ENCODE measurements at regions not wholly inside any gene's neighbourhood (a gene's known extent, or its start where the extent isn't known, plus 50 kb on each side); places are given as distances from the start of the nearest gene placed in this dataset.

DNA sequence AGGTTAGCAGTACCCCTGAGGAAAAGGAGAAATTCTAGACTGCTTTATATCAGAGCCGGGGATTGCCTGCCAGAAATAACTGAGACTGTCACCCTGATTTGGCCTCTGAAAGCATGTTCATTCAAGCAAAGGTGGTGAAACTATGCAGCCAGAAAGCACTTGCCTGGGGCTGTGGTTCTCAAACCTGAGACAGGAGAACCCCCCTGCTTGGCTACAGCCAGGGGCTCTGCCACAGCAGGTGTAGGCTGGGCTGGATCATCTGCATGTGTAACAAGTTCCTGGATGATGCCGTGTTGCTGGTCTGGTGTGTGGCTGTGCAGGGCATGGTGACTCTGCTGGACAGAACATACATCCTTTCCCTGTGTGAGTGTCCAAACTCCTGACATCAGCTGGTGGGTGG lies 157.8 kb downstream of the NXNL2 start:
- no peak for DNase-seq (ENCODE audit: low read depth)

DNA sequence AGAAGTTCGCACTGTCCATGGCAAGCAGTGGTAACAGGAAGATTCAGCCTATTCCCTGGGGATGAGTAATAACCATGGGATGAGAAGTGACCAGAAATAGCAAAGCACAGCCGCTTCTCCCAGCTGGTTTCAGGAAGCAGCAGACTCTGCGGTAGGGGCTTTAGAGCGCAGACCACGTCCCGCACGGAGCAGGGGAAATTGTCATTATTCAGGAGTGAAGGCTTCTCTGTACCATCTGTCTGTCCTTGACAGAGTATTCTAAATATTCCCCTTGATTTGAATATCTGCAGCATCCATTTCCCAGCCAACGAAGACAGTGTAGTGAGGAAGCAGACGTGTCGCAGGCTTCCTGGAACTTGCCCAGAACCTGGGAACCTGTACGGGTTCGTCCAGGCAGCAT lies 159.6 kb downstream of the NXNL2 start:
- DNase-seq (ENCODE audit: low read depth) = no peak

GRCh38 chr9:88696501-88696900 lies 161.5 kb downstream of the NXNL2 start:
- no peak for DNase-seq (ENCODE audit: low read depth)

- DNase-seq (ENCODE audit: low read depth) = no peak
Measured at GRCh38 chr9:88697764-88698432, 162.9 kb downstream of the NXNL2 start.

DNA sequence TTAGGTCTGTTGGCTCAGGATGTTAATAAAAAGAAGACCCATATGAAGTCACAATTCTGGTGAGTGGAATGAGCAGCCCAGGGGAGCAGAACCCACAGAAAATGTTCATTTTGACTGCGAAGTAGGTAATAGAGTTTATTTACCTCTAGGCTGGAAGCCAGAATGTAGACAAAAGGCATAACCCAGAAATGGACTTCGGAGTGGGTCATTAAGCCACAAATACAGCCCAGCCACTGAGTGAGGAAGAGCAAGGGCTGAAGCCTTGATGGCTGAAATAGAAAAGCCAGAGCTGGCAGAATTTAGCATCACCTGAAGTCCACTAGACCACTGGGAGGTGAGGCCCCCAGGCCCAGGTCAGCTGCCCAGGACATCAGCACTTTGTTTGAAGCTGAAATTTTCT lies 168.0 kb downstream of the NXNL2 start:
- no peak for DNase-seq (ENCODE audit: low read depth)

GRCh38 chr9:88706193-88707113 lies 171.5 kb downstream of the NXNL2 start:
- no peak for DNase-seq (ENCODE audit: low read depth)

GRCh38 chr9:88710449-88710848 lies 175.5 kb downstream of the NXNL2 start:
- DNase-seq (ENCODE audit: low read depth) = no peak

DNA sequence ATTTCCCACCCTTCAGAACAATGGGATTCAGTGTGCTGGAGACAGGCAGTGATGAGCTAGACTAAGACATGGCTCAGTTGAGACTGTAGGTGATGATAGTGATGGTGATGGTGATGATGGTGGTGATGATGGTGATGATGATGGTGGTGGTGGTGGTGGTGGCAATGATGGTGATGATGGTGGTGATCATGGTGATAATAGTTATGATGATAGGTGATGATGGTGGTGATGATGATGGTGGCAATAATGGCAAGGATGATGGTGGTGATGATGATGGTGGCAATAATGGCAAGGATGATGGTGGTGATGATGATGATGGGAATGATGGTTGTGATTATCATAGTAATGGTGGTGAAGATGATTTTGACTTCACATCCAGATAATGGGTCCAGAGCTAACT lies 176.7 kb downstream of the NXNL2 start:
- no peak for DNase-seq (ENCODE audit: low read depth)

GRCh38 chr9:88712484-88712883 lies 177.5 kb downstream of the NXNL2 start:
- DNase-seq (ENCODE audit: low read depth) = no peak

DNA sequence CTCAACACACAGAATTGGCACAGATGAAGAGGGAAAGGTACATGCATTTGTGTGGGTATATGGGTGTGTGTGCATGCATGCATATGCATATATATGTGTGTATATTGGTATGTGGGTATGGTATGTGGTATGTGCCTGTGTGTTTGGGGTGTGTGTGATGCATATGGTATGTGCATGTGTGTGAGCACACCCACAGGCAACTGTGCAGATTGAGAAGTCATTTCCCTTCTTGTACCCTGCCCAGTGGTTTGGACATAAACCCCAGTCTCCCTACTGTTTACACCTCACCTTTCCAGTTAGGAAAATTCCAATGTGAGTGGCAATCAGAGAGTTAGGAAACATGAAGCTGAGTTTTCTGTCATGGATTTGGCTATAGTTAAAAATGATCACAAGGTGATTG lies 178.0 kb downstream of the NXNL2 start:
- DNase-seq (ENCODE audit: low read depth) = no peak

DNA sequence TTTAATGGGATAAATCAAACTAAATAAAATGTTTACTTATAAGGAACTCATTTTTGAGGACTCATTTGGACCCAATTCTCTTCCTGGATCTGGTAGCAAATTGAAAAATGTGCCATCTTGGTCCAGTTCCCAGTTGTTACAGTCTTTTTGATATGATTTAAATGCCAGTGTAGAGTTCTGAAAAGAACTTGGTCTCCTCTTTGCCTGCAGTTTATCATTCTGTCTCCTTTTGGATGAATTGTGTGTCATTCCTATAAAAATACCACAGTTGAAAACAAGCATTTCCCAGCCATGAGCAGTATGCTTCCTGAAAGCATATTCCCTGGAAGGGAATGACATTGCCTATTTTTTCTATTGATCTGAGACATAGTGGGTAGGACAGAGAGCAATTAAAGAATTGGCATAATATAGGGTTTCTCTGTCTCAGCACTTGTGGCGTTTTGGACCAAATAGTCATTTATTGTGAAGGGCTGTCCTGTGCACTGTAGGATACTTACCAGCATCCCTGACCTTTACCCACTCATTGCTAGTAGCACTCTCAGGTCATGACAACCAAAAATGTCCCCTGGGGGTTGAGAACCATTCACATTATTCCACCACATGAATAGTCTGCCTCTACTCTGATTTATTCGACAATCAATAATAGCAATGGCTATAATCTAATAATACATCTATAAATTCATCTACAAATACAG lies 181.8 kb downstream of the NXNL2 start:
- no peak for DNase-seq (ENCODE audit: low read depth)

- no peak for DNase-seq (ENCODE audit: low read depth)
Measured at GRCh38 chr9:88721025-88721424, 186.0 kb downstream of the NXNL2 start.

DNA sequence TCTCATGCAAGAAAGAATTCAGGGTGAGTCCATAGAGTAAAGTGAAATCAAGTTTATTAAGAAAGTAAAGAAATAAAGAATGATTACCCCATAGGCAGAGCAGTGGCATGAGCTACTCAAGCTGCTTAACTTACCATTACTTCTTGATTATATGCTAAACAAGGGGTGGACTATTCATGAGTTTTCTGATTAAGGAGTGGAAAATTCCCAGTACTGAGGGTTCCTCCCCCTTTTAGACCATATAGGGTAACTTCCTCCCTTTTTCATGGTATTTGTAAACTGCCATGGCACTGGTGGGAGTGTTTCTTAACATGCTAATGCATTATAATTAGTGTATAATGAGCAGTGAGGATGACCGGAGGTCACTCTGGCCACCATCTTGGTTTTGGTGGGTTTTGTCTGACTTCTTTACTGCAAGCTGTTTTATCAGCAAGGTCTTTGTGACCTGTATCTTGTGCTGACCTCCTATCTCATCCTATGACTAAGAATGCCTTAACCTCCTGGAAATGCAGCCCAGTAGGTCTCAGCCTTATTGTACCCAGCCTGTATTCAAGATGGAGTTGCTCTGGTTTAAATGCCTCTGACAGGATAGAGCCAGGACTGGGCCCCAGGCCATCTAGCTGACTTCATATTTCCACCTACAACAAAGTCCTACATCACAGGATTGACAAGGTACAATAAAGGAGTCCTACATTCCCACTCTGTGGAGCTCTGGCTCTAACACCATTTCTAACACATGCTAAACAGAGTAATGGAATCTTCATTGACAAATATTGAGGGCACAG lies 186.7 kb downstream of the NXNL2 start:
- DNase-seq (ENCODE audit: low read depth) = no peak

DNA sequence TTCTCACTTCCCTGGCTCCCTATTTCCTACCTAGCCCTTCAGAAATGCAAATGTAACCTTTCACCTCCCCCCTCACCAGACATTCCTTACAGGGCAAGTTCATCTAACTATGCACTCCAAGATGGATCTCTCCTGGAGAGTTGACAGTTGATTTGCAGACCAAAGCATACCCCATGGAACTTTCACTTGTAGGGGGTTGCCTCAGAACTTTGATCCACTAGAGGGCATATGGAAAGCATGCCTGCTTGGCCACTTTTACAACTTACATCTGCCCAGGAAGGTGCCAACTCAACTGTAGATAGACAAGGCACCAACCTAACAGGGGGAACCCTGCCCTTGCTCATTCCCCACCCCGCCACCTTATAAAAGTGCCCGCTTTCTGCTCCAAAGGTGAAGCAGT lies 187.8 kb downstream of the NXNL2 start:
- no peak for DNase-seq (ENCODE audit: low read depth)

GRCh38 chr9:88723751-88724150 lies 188.8 kb downstream of the NXNL2 start:
- no peak for DNase-seq (ENCODE audit: low read depth)

DNA sequence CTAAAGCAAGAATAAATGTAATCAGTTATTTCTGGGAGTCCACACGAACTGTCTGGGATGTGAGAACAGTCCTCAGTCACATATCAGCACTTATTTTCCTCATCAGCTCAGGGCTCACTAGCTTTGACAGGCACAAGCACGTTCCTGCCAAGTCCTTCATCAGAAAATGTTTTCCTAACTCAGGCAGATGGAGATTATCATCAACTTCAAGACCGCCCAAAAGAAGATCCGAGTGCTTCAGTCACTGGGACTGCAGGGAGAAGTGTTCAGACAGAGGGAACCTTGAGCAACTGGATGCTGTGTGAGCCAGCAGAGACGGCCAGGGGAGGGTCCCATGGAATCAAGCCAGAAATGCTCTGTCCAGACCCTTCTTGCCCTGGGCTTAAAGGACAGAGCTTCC lies 189.4 kb downstream of the NXNL2 start:
- no peak for DNase-seq (ENCODE audit: low read depth)

DNA sequence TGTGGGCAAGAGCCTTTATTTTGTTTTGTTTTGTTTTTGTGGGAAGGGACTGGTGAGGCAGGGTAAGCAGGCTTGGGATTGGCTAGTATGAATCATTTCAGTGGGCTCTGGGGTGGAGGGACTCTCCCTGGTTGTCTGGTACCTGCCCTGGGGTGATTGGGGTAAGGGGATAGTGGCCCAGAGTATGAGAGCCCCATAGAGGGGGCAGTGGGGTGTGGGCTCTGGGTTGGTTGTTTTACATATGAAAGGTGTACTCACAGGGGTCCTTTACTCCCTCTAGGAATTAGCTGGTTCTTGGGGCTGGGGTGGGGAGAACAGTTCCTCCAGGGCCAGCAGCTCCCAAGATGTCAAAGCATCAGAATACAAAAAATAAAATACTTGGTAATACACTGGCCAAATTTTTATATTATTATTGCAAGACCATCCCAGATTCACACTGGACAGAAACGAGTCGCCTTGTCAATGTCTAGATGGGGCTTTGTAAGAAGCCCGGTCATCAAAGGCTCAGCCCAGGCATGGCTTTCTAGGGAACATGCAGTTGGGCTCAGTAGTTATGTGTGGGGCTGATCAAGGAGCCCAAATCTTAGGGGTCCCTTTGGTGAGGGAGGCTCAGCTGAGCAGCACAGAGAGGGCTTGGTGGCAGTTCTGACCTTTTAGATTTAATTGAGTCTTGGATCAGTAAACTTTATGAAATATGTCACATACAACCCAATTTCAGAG lies 190.5 kb downstream of the NXNL2 start:
- no peak for DNase-seq (ENCODE audit: low read depth)

DNA sequence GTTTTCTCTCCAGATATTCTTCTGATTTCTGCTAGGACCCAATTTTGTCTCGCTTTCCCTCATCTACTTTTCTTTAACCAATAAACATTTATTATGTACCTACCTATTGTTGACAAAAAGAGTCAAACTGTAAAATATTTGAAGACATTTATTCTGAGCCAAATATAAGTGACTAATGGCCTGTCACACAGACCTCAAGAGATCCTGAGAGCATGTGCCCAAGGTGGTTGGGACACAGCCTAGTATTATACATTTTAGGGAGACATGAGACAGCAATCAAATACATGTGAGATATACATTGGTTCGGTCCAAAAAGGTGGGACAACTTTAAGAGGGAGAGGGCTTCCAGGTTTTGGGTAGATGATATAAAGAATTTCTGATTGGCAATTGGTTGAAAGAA lies 191.8 kb downstream of the NXNL2 start:
- no peak for DNase-seq (ENCODE audit: low read depth)

DNA sequence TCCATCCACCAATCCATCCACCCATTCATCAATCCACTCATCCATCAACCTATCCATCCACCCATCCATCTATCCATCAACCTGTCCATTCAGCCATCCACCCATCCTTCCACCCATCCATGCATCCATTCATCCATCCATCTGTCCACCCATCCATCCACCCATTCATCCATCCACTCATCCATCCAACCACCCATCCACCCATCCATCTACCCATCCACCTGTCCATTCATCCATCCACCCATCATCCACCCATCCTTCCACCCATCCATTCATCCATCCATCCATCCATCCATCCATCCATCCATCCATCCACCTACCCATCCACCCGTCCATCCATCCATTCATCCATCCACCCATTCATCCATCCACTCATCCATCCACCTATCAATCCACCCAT lies 195.8 kb downstream of the NXNL2 start:
- DNase-seq (ENCODE audit: low read depth) = no peak

- no peak for DNase-seq (ENCODE audit: low read depth)
Measured at GRCh38 chr9:88732128-88732527, 197.2 kb downstream of the NXNL2 start.

DNA sequence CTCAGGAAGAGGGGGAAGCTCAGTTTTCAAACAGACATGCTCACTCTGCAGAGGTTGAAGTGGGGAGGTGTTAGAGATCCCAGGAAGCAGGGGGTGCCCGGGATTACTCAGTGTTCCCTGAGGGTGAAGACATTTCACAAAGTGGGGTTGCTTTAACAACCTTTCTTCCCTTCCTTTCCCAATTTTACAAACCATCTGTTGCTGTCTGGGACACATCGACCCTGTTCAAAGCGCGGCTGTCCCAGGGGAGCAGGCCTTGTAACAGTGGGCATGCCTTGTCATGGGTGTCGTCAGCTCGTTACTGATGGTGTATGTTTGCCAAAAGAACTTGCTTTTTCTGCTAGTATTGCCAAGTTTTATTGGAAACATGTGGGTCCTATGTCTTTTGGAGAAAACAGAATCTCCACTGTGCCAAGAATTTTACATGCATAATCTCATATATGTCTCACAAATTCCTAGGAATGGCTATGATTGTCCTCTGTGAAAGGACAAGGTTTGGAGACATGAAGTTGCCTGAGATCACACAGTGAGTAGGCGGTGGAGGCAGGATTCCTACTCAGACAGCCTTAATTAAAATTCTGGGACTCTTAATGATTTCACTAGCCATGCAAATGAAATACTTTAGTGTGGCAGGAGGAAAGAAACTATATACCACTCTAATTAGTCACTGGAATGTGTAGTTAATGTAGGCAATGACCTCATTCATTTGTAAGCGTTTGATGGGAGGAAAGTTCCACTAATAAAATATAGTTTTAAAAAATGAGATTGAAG lies 198.9 kb downstream of the NXNL2 start:
- DNase-seq (ENCODE audit: low read depth) = no peak

Measured in activated gamma-delta T cell treated with anti-CD3 and anti-CD28 coated beads, Interleukin-2, amount 50 U/mL, for 16 hours (primary cell).